HPDE6-E6E7 (cell line): ENCODE measurements at regions not wholly inside any gene's neighbourhood (a gene's known extent, or its start where the extent isn't known, plus 50 kb on each side); places are given as distances from the start of the nearest gene placed in this dataset.

Experiments
- DNase-seq: peaks from one replicate; pipeline ENCODE4 v3.0.0; 2011; ENCODE audit warnings: missing footprints; ENCODE audit errors: extremely low spot score

- DNase-seq = no peak
These were observed 53.3 kb upstream of the KCNJ16 start for GRCh38 chr17:70021726-70022125.

GRCh38 chr17:70022175-70022574 lies 52.9 kb upstream of the KCNJ16 start:
- no peak for DNase-seq

- no peak for DNase-seq
These were observed 50.8 kb upstream of the KCNJ16 start for GRCh38 chr17:70024253-70024652.
